Left ventricle myocardium inferior (tissue), 1 donor: ENCODE measurements at regions not wholly inside any gene's neighbourhood (a gene's known extent, or its start where the extent isn't known, plus 50 kb on each side); places are given as distances from the start of the nearest gene placed in this dataset.
A peak's percentile ranks its signal among the peaks of the same experiment; 100 is the strongest.

Experiments
- DNase-seq: peaks from one replicate; pipeline ENCODE4 v3.0.0-alpha.2; 2020
- H3K27ac ChIP-seq: fragments of 200-600 bp; replicated peaks from 2 replicates; pipeline ENCODE4 v1.8.0; 2021
- H3K27me3 ChIP-seq: fragments of 200-600 bp; 2 replicates; pipeline ENCODE4 v1.8.0; 2021; ENCODE audit warnings: low read depth
- H3K36me3 ChIP-seq: fragments of 200-600 bp; 2 replicates; pipeline ENCODE4 v1.8.0; 2021
- H3K4me1 ChIP-seq: fragments of 200-600 bp; 2 replicates; pipeline ENCODE4 v1.8.0; 2021
- H3K4me3 ChIP-seq: fragments of 200-600 bp; 2 replicates; pipeline ENCODE4 v1.8.0; 2021; ENCODE audit warnings: mild to moderate bottlenecking, moderate library complexity
- H3K9me3 ChIP-seq: fragments of 200-600 bp; replicated peaks from 2 replicates; pipeline ENCODE4 v1.8.0; 2021
- CTCF ChIP-seq: fragments of 200-600 bp; IDR thresholded peaks from 2 replicates; pipeline ENCODE4 v1.8.0; 2021; ENCODE audit warnings: antibody characterized with exemption, mild to moderate bottlenecking, borderline replicate concordance
- intact Hi-C: fragments of 100-400 bp; cut with micrococcal nuclease; formaldehyde crosslinking; loops from one replicate; pipeline ENCODE4 v1.11.0; 2022
- donor health status: DM: no; HTN: yes; CAD: no; lungs with severe emphysema.

GRCh38 chr7:57343901-57344622 is 105.9 kb upstream of the ZNF716 start:
- Histone ChIP-seq H3K4me3 (no peak overlapping the region), H3K4me1 (peaks cover 39% of the 10 kb centered on the region), H3K27me3 (no peaks in the 10 kb centered on the region), H3K9me3 (no peaks in the 10 kb centered on the region), H3K36me3 (no peaks in the 10 kb centered on the region), H3K27ac (peak overlapping the region; percentile 90)
- DNase-seq, result peak; percentile 84
- intact Hi-C loops, result no loop called here
- no peak for TF ChIP-seq CTCF

- no peak for TF ChIP-seq CTCF
- intact Hi-C loops, result no loop called here
- H3K36me3 ChIP-seq, result no peaks in the 10 kb centered on the region
- peak overlapping the region; percentile 90 for H3K27ac ChIP-seq
- no peak for DNase-seq
- H3K27me3 ChIP-seq, result no peaks in the 10 kb centered on the region
- no peak overlapping the region for H3K4me3 ChIP-seq
- peaks cover 46% of the 10 kb centered on the region for H3K4me1 ChIP-seq
- no peaks in the 10 kb centered on the region for H3K9me3 ChIP-seq
Observed at GRCh38 chr7:57344957-57345356, 105.0 kb upstream of the ZNF716 start.

- DNase-seq, result peak; percentile 70
- H3K4me1 ChIP-seq, result peaks cover 33% of the 10 kb centered on the region
- no peak for TF ChIP-seq CTCF
- peak overlapping the region; percentile 90 for H3K27ac ChIP-seq
- intact Hi-C loops, result no loop called here
- no peak overlapping the region for H3K4me3 ChIP-seq
- no peaks in the 10 kb centered on the region for H3K36me3 ChIP-seq
- no peaks in the 10 kb centered on the region for H3K9me3 ChIP-seq
- H3K27me3 ChIP-seq, result no peaks in the 10 kb centered on the region
Observed at GRCh38 chr7:57348646-57349269, 101.2 kb upstream of the ZNF716 start.

- no peak for TF ChIP-seq CTCF
- Histone ChIP-seq H3K9me3 (no peaks in the 10 kb centered on the region), H3K4me3 (no peak overlapping the region), H3K36me3 (no peaks in the 10 kb centered on the region), H3K27ac (peak overlapping the region; percentile 82), H3K4me1 (peaks cover 20% of the 10 kb centered on the region), H3K27me3 (no peaks in the 10 kb centered on the region)
- DNase-seq, result no peak
- intact Hi-C loops, result no loop called here
Observed at GRCh38 chr7:57354195-57354594, 95.8 kb upstream of the ZNF716 start.

DNA sequence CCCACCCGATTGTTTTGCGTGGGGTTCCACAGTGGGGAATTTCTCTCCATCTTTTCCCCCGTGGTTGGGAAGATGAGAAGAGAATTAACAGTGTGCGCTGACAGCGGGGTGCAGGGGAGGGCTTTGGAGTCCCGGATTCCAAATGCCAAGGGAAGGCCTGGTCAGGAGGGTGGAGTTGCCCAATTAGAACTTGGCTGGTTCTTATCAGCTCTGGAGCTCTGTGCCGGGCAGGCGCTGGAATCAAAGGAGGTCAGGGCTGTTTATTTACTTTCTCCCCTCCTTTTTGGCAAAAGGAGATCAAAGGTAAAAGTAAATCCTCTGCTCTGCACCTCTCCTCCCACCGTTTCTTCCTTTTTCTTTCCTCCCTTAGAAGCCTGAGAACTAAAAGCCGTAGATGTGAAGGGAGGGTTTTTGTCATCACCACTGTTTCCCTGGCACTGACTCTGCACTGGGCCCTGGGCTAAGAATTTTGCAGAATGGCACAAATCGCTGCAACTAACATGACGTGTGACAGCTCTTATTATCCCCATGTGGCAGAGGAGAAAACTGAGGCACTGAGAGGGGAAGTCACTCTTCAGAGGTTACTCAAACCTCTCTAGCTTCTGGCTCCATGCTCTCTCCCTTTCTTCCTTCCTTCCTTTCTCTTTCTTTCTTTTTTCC is 95.2 kb upstream of the ZNF716 start:
- intact Hi-C loops, result no loop called here
- H3K27ac ChIP-seq, result peak overlapping the region; percentile 82
- no peaks in the 10 kb centered on the region for H3K9me3 ChIP-seq
- no peaks in the 10 kb centered on the region for H3K36me3 ChIP-seq
- TF ChIP-seq CTCF, result no peak
- peak overlapping the region; percentile 27 for H3K4me3 ChIP-seq
- H3K4me1 ChIP-seq, result peaks cover 14% of the 10 kb centered on the region
- peak; percentile 42 for DNase-seq
- no peaks in the 10 kb centered on the region for H3K27me3 ChIP-seq
